Liver (tissue), 8 donors: ENCODE measurements at regions not wholly inside any gene's neighbourhood (a gene's known extent, or its start where the extent isn't known, plus 50 kb on each side); places are given as distances from the start of the nearest gene placed in this dataset.

Experiments
- DNase-seq: peaks from one replicate; pipeline ENCODE4 v3.0.0-alpha.2; 2017; ENCODE audit warnings: low spot score
- H3K27ac ChIP-seq, 2 donors: one replicate each; pipeline ENCODE4 v1.7.0; 2013; ENCODE audit warnings: inconsistent platforms in 2 of 2, low read length in 2 of 2, control low read depth in 1 of 2, low read depth in 1 of 2, mild to moderate bottlenecking in 1 of 2
- H3K27me3 ChIP-seq, 4 donors: one replicate each; pipeline versions ENCODE4 v1.6.1 to v1.7.0; 2013; ENCODE audit warnings: low read length in 3 of 4, inconsistent platforms in 1 of 4, mild to moderate bottlenecking in 1 of 4, moderate library complexity in 1 of 4; ENCODE audit not compliant: control insufficient read depth in 4 of 4, insufficient read depth in 4 of 4
- H3K36me3 ChIP-seq, 4 donors: one replicate each; pipeline versions ENCODE4 v1.6.1 to v1.7.0; 2013; ENCODE audit warnings: low read length in 3 of 4, mild to moderate bottlenecking in 3 of 4, low read depth in 1 of 4, moderate library complexity in 1 of 4; ENCODE audit not compliant: control insufficient read depth in 4 of 4, insufficient read depth in 3 of 4
- H3K4me1 ChIP-seq, 4 donors: one replicate each; pipeline versions ENCODE4 v1.6.1 to v1.7.0; 2013; ENCODE audit warnings: low read length in 3 of 4, mild to moderate bottlenecking in 3 of 4, moderate library complexity in 1 of 4; ENCODE audit not compliant: control insufficient read depth in 4 of 4, insufficient read depth in 4 of 4
- H3K4me3 ChIP-seq, 3 donors: one replicate each; pipeline versions ENCODE4 v1.6.1 to v1.7.0; 2013; ENCODE audit warnings: low read length in 3 of 3, control low read depth in 1 of 3, low read depth in 1 of 3, mild to moderate bottlenecking in 1 of 3
- H3K9ac ChIP-seq, 2 donors: one replicate each; pipeline ENCODE4 v1.7.0; 2013; ENCODE audit warnings: low read length in 2 of 2, mild to moderate bottlenecking in 2 of 2, moderate library complexity in 2 of 2, control low read depth in 1 of 2, low read depth in 1 of 2
- H3K9me3 ChIP-seq, 4 donors: one replicate each; pipeline versions ENCODE4 v1.6.1 to v1.7.0; 2013; ENCODE audit warnings: low read length in 3 of 4; ENCODE audit not compliant: control insufficient read depth in 4 of 4
- ATF3 ChIP-seq: IDR thresholded peaks from 2 replicates; pipeline ENCODE4 v1.6.1; 2016; ENCODE audit warnings: antibody characterized with exemption
- CTCF ChIP-seq: fragments of 150-350 bp; IDR thresholded peaks from 2 replicates; pipeline ENCODE4 v1.5.1; 2017; ENCODE audit warnings: improper control_type of control experiment, low read depth, low read length; ENCODE audit not compliant: missing input control
- EGR1 ChIP-seq, 2 donors: IDR thresholded peaks; 2 replicates each; pipeline ENCODE4 v1.6.1; 2016 to 2018; ENCODE audit warnings: antibody characterized with exemption in 2 of 2, low read depth in 2 of 2
- FOXA1 ChIP-seq: IDR thresholded peaks from 2 replicates; pipeline ENCODE4 v1.6.1; 2016; ENCODE audit warnings: antibody characterized with exemption
- FOXA2 ChIP-seq: IDR thresholded peaks from 2 replicates; pipeline ENCODE4 v1.6.1; 2016; ENCODE audit warnings: antibody characterized with exemption
- GABPA ChIP-seq, 2 donors: IDR thresholded peaks in 1 of 2; conservative IDR thresholded peaks in 1 of 2; 2 replicates each; pipeline ENCODE4 v1.6.1; 2016; ENCODE audit warnings: antibody characterized with exemption in 2 of 2, mild to moderate bottlenecking in 1 of 2, moderate library complexity in 1 of 2
- HNF4G ChIP-seq: IDR thresholded peaks from 2 replicates; pipeline ENCODE4 v1.6.1; 2016; ENCODE audit warnings: antibody characterized with exemption
- JUND ChIP-seq, 2 donors: IDR thresholded peaks; 2 replicates each; pipeline ENCODE4 v1.6.1; 2016; ENCODE audit warnings: antibody characterized with exemption in 2 of 2
- MAX ChIP-seq: IDR thresholded peaks from 2 replicates; pipeline ENCODE4 v1.6.1; 2016; ENCODE audit warnings: antibody characterized with exemption
- NR2F2 ChIP-seq: IDR thresholded peaks from 2 replicates; pipeline ENCODE4 v1.6.1; 2016; ENCODE audit warnings: antibody characterized with exemption
- RAD21 ChIP-seq, 2 donors: IDR thresholded peaks; 2 replicates each; pipeline ENCODE4 v1.6.1; 2016; ENCODE audit warnings: antibody characterized with exemption in 2 of 2, mild to moderate bottlenecking in 2 of 2
- REST ChIP-seq: IDR thresholded peaks from 2 replicates; pipeline ENCODE4 v1.6.1; 2016; ENCODE audit warnings: antibody characterized with exemption, mild to moderate bottlenecking
- RXRA ChIP-seq, 2 donors: IDR thresholded peaks; 2 replicates each; pipeline ENCODE4 v1.6.1; 2017 to 2018; ENCODE audit warnings: antibody characterized with exemption in 2 of 2, mild to moderate bottlenecking in 1 of 2
- SP1 ChIP-seq: IDR thresholded peaks from 2 replicates; pipeline ENCODE4 v1.6.1; 2018; ENCODE audit warnings: antibody characterized with exemption, mild to moderate bottlenecking
- TAF1 ChIP-seq: conservative IDR thresholded peaks from 2 replicates; pipeline ENCODE4 v1.6.1; 2016; ENCODE audit warnings: antibody characterized with exemption, mild to moderate bottlenecking
- YY1 ChIP-seq: IDR thresholded peaks from 2 replicates; pipeline ENCODE4 v1.6.1; 2016; ENCODE audit warnings: antibody characterized with exemption, mild to moderate bottlenecking
- ZBTB33 ChIP-seq: IDR thresholded peaks from 2 replicates; pipeline ENCODE4 v1.6.1; 2016; ENCODE audit warnings: antibody characterized with exemption
- WGBS: extraction: QIAGEN DNeasy Blood & Tissue Kit; methylation state at CpG from one replicate; pipeline ENCODE4 v1.1.7; 2013; 5-methylcytosine and 5-hydroxymethylcytosine counted together
- donor health status: healthy.
- donor health status: healthy.
- donor health status: healthy.
- donor health status: healthy.
- donor health status: healthy.

GRCh38 chr4:117311215-117311614 lies 225.8 kb upstream of the TRAM1L1 start:
- Histone ChIP-seq H3K4me3 (no peak overlapping the region), H3K27me3 (no peaks in the 10 kb centered on the region), H3K9me3 (peaks cover 0 to 4% (median 0%) of the 10 kb centered on the region in 4 donors), H3K27ac (no peak overlapping the region), H3K36me3 (no peaks in the 10 kb centered on the region), H3K4me1 (no peaks in the 10 kb centered on the region), H3K9ac (no peak overlapping the region)
- no peak for TF ChIP-seq RXRA (IDR thresholded peaks at IDR 0.05)
- 45% methylated on average over 2 of the region's 2 CpGs for WGBS
- no peak for DNase-seq

GRCh38 chr4:117311989-117312388 lies 226.6 kb upstream of the TRAM1L1 start:
- H3K9me3 ChIP-seq: peaks cover 0 to 4% (median 0%) of the 10 kb centered on the region in 4 donors
- TF ChIP-seq FOXA2 (no peak), REST (no peak), EGR1 (IDR thresholded peaks at IDR 0.05; ENCODE audit: low read depth in 2 of 2) (no peak), ZBTB33 (no peak), GABPA (IDR thresholded peaks at IDR 0.05 in 1 of 2, conservative IDR thresholded peaks at IDR 0.05 in 1 of 2) (no peak), RAD21 (IDR thresholded peaks at IDR 0.05) (no peak), NR2F2 (no peak), YY1 (no peak), TAF1 (no peak), FOXA1 (no peak), HNF4G (no peak)
- H3K4me3 ChIP-seq: no peak overlapping the region
- 88% methylated on average over 3 of the region's 3 CpGs for WGBS
- no peak overlapping the region for H3K9ac ChIP-seq
- DNase-seq: no peak
- no peaks in the 10 kb centered on the region for H3K27me3 ChIP-seq
- no peak overlapping the region for H3K27ac ChIP-seq
- no peaks in the 10 kb centered on the region for H3K36me3 ChIP-seq
- no peaks in the 10 kb centered on the region for H3K4me1 ChIP-seq

GRCh38 chr4:117324851-117325491 lies 239.6 kb upstream of the TRAM1L1 start:
- TF ChIP-seq FOXA1: no peak
- no peak for TF ChIP-seq ATF3
- no peak for TF ChIP-seq JUND (IDR thresholded peaks at IDR 0.05)
- no peak for TF ChIP-seq NR2F2
- TF ChIP-seq MAX: no peak
- TF ChIP-seq RXRA (IDR thresholded peaks at IDR 0.05): no peak
- TF ChIP-seq EGR1 (IDR thresholded peaks at IDR 0.05; ENCODE audit: low read depth in 2 of 2): no peak
- TF ChIP-seq CTCF: no peak
- TF ChIP-seq ZBTB33: no peak
- no peak for TF ChIP-seq RAD21 (IDR thresholded peaks at IDR 0.05)
- TF ChIP-seq SP1: no peak
- no peak for TF ChIP-seq TAF1

More at GRCh38 chr4:117324851-117325491, 239.6 kb upstream of the TRAM1L1 start:
- Histone ChIP-seq H3K9me3 (no peaks in the 10 kb centered on the region), H3K9ac (no peak overlapping the region), H3K4me3 (no peak overlapping the region), H3K27me3 (no peaks in the 10 kb centered on the region), H3K27ac (no peak overlapping the region), H3K36me3 (no peaks in the 10 kb centered on the region), H3K4me1 (no peaks in the 10 kb centered on the region)
- WGBS: 90% methylated on average over 1 of the region's 1 CpG
- DNase-seq: no peak
